ENCODE measurements at regions not wholly inside any gene's neighbourhood (a gene's known extent, or its start where the extent isn't known, plus 50 kb on each side); places are given as distances from the start of the nearest gene placed in this dataset.

- no peaks in the 10 kb centered on the region for H3K36me3 ChIP-seq (ENCODE audit: insufficient read depth, low read length)
- H3K9me3 ChIP-seq (ENCODE audit: low read depth, low read length) = no peaks in the 10 kb centered on the region
- no peak overlapping the region for H3K27ac ChIP-seq
- H3K4me3 ChIP-seq = peak overlapping the region; percentile 65
- TF ChIP-seq FOXP2 (optimal IDR thresholded peaks at IDR 0.05; ENCODE audit: control extremely low read depth, extremely low read length, insufficient read depth) = no peak
- no peak for TF ChIP-seq EZH2 (IDR thresholded peaks at IDR 0.05)
- TF ChIP-seq POLR2AphosphoS5 (IDR thresholded peaks at IDR 0.05; ENCODE audit: borderline replicate concordance, low read depth, low read length) = no peak
- no peak for DNase-seq (ENCODE audit: low read depth, low spot score)
- H3K9ac ChIP-seq (ENCODE audit: insufficient read length) = no peak overlapping the region
These were observed 68.6 kb upstream of the MRTFB start for GRCh38 chr16:14002416-14002990.

GRCh38 chr16:14003074-14003570 lies 68.0 kb upstream of the MRTFB start:
- Histone ChIP-seq H3K9me3 (ENCODE audit: low read depth, low read length) (no peaks in the 10 kb centered on the region), H3K36me3 (ENCODE audit: insufficient read depth, low read length) (no peaks in the 10 kb centered on the region), H3K27ac (no peak overlapping the region), H3K4me3 (peak overlapping the region; percentile 65), H3K9ac (ENCODE audit: insufficient read length) (no peak overlapping the region)
- no peak for DNase-seq (ENCODE audit: low read depth, low spot score)
- no peak for TF ChIP-seq EZH2 (IDR thresholded peaks at IDR 0.05)
- TF ChIP-seq POLR2AphosphoS5 (IDR thresholded peaks at IDR 0.05; ENCODE audit: borderline replicate concordance, low read depth, low read length) = 0 out of 2 replicates have a peak, but pooled peaks have one; percentile 17
- no peak for TF ChIP-seq FOXP2 (optimal IDR thresholded peaks at IDR 0.05; ENCODE audit: control extremely low read depth, extremely low read length, insufficient read depth)

- no peak overlapping the region for H3K27ac ChIP-seq
- no peaks in the 10 kb centered on the region for H3K9me3 ChIP-seq (ENCODE audit: low read depth, low read length)
- TF ChIP-seq EZH2 (IDR thresholded peaks at IDR 0.05) (no peak), FOXP2 (optimal IDR thresholded peaks at IDR 0.05; ENCODE audit: control extremely low read depth, extremely low read length, insufficient read depth) (no peak), POLR2AphosphoS5 (IDR thresholded peaks at IDR 0.05; ENCODE audit: borderline replicate concordance, low read depth, low read length) (no peak)
- DNase-seq (ENCODE audit: low read depth, low spot score) = no peak
- H3K4me3 ChIP-seq = no peak overlapping the region
- H3K36me3 ChIP-seq (ENCODE audit: insufficient read depth, low read length) = no peaks in the 10 kb centered on the region
- H3K9ac ChIP-seq (ENCODE audit: insufficient read length) = no peak overlapping the region
These were observed 66.9 kb upstream of the MRTFB start for GRCh38 chr16:14004031-14004728.

- peak overlapping the region; percentile 7; the same call in 1 of the 2 replicates for H3K27ac ChIP-seq
- no peaks in the 10 kb centered on the region for H3K36me3 ChIP-seq (ENCODE audit: insufficient read depth, low read length)
- TF ChIP-seq EZH2 (IDR thresholded peaks at IDR 0.05) (no peak), POLR2AphosphoS5 (IDR thresholded peaks at IDR 0.05; ENCODE audit: borderline replicate concordance, low read depth, low read length) (no peak), FOXP2 (optimal IDR thresholded peaks at IDR 0.05; ENCODE audit: control extremely low read depth, extremely low read length, insufficient read depth) (no peak)
- H3K9ac ChIP-seq (ENCODE audit: insufficient read length) = no peak overlapping the region
- no peaks in the 10 kb centered on the region for H3K9me3 ChIP-seq (ENCODE audit: low read depth, low read length)
- no peak for DNase-seq (ENCODE audit: low read depth, low spot score)
- H3K4me3 ChIP-seq = no peak overlapping the region
These were observed 66.3 kb upstream of the MRTFB start for GRCh38 chr16:14004729-14005315.

- no peak for TF ChIP-seq FOXP2 (optimal IDR thresholded peaks at IDR 0.05; ENCODE audit: control extremely low read depth, extremely low read length, insufficient read depth)
- no peak for TF ChIP-seq POLR2AphosphoS5 (IDR thresholded peaks at IDR 0.05; ENCODE audit: borderline replicate concordance, low read depth, low read length)
- no peak for TF ChIP-seq EZH2 (IDR thresholded peaks at IDR 0.05)
- Histone ChIP-seq H3K4me3 (no peak overlapping the region), H3K27ac (no peak overlapping the region), H3K9ac (ENCODE audit: insufficient read length) (no peak overlapping the region), H3K36me3 (ENCODE audit: insufficient read depth, low read length) (no peaks in the 10 kb centered on the region), H3K9me3 (ENCODE audit: low read depth, low read length) (no peaks in the 10 kb centered on the region)
- DNase-seq (ENCODE audit: low read depth, low spot score) = no peak
These were observed 65.8 kb upstream of the MRTFB start for GRCh38 chr16:14005335-14005734.

- TF ChIP-seq POLR2AphosphoS5 (IDR thresholded peaks at IDR 0.05; ENCODE audit: borderline replicate concordance, low read depth, low read length) = no peak; the same call in 1 of the 2 replicates
- no peak for TF ChIP-seq FOXP2 (optimal IDR thresholded peaks at IDR 0.05; ENCODE audit: control extremely low read depth, extremely low read length, insufficient read depth)
- TF ChIP-seq EZH2 (IDR thresholded peaks at IDR 0.05) = no peak
- DNase-seq (ENCODE audit: low read depth, low spot score) = no peak
- Histone ChIP-seq H3K9me3 (ENCODE audit: low read depth, low read length) (no peaks in the 10 kb centered on the region), H3K9ac (ENCODE audit: insufficient read length) (no peak overlapping the region), H3K36me3 (ENCODE audit: insufficient read depth, low read length) (no peaks in the 10 kb centered on the region), H3K4me3 (no peak overlapping the region), H3K27ac (peak overlapping the region; percentile 65)
These were observed 63.7 kb upstream of the MRTFB start for GRCh38 chr16:14007450-14007849.

- no peak for DNase-seq (ENCODE audit: low read depth, low spot score)
- H3K9ac ChIP-seq (ENCODE audit: insufficient read length) = no peak overlapping the region
- H3K9me3 ChIP-seq (ENCODE audit: low read depth, low read length) = no peaks in the 10 kb centered on the region
- H3K4me3 ChIP-seq = no peak overlapping the region
- H3K27ac ChIP-seq = no peak overlapping the region
- TF ChIP-seq POLR2AphosphoS5 (IDR thresholded peaks at IDR 0.05; ENCODE audit: borderline replicate concordance, low read depth, low read length) (no peak), FOXP2 (optimal IDR thresholded peaks at IDR 0.05; ENCODE audit: control extremely low read depth, extremely low read length, insufficient read depth) (no peak), EZH2 (IDR thresholded peaks at IDR 0.05) (no peak)
- no peaks in the 10 kb centered on the region for H3K36me3 ChIP-seq (ENCODE audit: insufficient read depth, low read length)
These were observed 60.1 kb upstream of the MRTFB start for GRCh38 chr16:14011001-14011400.

GRCh38 chr16:14011846-14012245 lies 59.3 kb upstream of the MRTFB start:
- DNase-seq (ENCODE audit: low read depth, low spot score) = no peak

More at GRCh38 chr16:14011846-14012245, 59.3 kb upstream of the MRTFB start:
- TF ChIP-seq EZH2 (IDR thresholded peaks at IDR 0.05) = no peak
- H3K4me3 ChIP-seq = no peak overlapping the region
- no peak overlapping the region for H3K9ac ChIP-seq (ENCODE audit: insufficient read length)
- H3K9me3 ChIP-seq (ENCODE audit: low read depth, low read length) = no peaks in the 10 kb centered on the region
- H3K36me3 ChIP-seq (ENCODE audit: insufficient read depth, low read length) = no peaks in the 10 kb centered on the region
- H3K27ac ChIP-seq = no peak overlapping the region

Data from SK-N-MC (cell line).